ENCODE measurements at regions not wholly inside any gene's neighbourhood (a gene's known extent, or its start where the extent isn't known, plus 50 kb on each side); places are given as distances from the start of the nearest gene placed in this dataset.

GRCh38 chr12:24741216-24741615 is 207.7 kb downstream of the BCAT1 start:
- H3K4me3 ChIP-seq (ENCODE audit: low read depth, low read length, poor library complexity, severe bottlenecking) = no peak overlapping the region
- H3K9me2 ChIP-seq (ENCODE audit: low read depth, low read length) = no peaks in the 10 kb centered on the region
- no peaks in the 10 kb centered on the region for H3K27me3 ChIP-seq (ENCODE audit: insufficient read depth, low read length)
- H4K20me1 ChIP-seq (ENCODE audit: insufficient read depth, low read length) = no peaks in the 10 kb centered on the region
- H3K9me3 ChIP-seq (ENCODE audit: low read length) = no peaks in the 10 kb centered on the region
- no peak overlapping the region for H3K9ac ChIP-seq (ENCODE audit: low read length)
- H3F3A ChIP-seq (ENCODE audit: insufficient read depth, low read length) = no peaks in the 10 kb centered on the region
- H2AFZ ChIP-seq (ENCODE audit: low read length) = no peak overlapping the region
- H3K4me1 ChIP-seq (ENCODE audit: insufficient read depth, low read length, severe bottlenecking) = no peaks in the 10 kb centered on the region
- H3K27ac ChIP-seq (ENCODE audit: low read depth, low read length, poor library complexity, severe bottlenecking) = no peak overlapping the region
- H3K79me2 ChIP-seq (ENCODE audit: insufficient read depth, low read length) = no peaks in the 10 kb centered on the region
- H3K36me3 ChIP-seq (ENCODE audit: insufficient read depth, low read length) = no peaks in the 10 kb centered on the region
- TF ChIP-seq, protein P1, sequence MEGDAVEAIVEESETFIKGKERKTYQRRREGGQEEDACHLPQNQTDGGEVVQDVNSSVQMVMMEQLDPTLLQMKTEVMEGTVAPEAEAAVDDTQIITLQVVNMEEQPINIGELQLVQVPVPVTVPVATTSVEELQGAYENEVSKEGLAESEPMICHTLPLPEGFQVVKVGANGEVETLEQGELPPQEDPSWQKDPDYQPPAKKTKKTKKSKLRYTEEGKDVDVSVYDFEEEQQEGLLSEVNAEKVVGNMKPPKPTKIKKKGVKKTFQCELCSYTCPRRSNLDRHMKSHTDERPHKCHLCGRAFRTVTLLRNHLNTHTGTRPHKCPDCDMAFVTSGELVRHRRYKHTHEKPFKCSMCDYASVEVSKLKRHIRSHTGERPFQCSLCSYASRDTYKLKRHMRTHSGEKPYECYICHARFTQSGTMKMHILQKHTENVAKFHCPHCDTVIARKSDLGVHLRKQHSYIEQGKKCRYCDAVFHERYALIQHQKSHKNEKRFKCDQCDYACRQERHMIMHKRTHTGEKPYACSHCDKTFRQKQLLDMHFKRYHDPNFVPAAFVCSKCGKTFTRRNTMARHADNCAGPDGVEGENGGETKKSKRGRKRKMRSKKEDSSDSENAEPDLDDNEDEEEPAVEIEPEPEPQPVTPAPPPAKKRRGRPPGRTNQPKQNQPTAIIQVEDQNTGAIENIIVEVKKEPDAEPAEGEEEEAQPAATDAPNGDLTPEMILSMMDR (IDR thresholded peaks at IDR 0.05; ENCODE audit: low read length) = no peak
- no peak for TF ChIP-seq EZH2 (IDR thresholded peaks at IDR 0.05; ENCODE audit: borderline replicate concordance, low read length)
- H3K4me2 ChIP-seq (ENCODE audit: low read length) = no peak overlapping the region

GRCh38 chr12:24739106-24739779 is 209.7 kb downstream of the BCAT1 start:
- no peaks in the 10 kb centered on the region for H3K79me2 ChIP-seq (ENCODE audit: insufficient read depth, low read length)
- no peak overlapping the region for H3K9ac ChIP-seq (ENCODE audit: low read length)
- no peak overlapping the region for H3K4me3 ChIP-seq (ENCODE audit: low read depth, low read length, poor library complexity, severe bottlenecking)
- no peak overlapping the region for H3K27ac ChIP-seq (ENCODE audit: low read depth, low read length, poor library complexity, severe bottlenecking)
- no peaks in the 10 kb centered on the region for H3K9me2 ChIP-seq (ENCODE audit: low read depth, low read length)
- no peaks in the 10 kb centered on the region for H3K9me3 ChIP-seq (ENCODE audit: low read length)
- H3K36me3 ChIP-seq (ENCODE audit: insufficient read depth, low read length) = no peaks in the 10 kb centered on the region
- no peaks in the 10 kb centered on the region for H4K20me1 ChIP-seq (ENCODE audit: insufficient read depth, low read length)
- TF ChIP-seq EZH2 (IDR thresholded peaks at IDR 0.05; ENCODE audit: borderline replicate concordance, low read length) = no peak
- TF ChIP-seq, protein P1 (IDR thresholded peaks at IDR 0.05; ENCODE audit: low read length) = no peak
- H3K4me1 ChIP-seq (ENCODE audit: insufficient read depth, low read length, severe bottlenecking) = no peaks in the 10 kb centered on the region
- no peaks in the 10 kb centered on the region for H3F3A ChIP-seq (ENCODE audit: insufficient read depth, low read length)
- no peak overlapping the region for H2AFZ ChIP-seq (ENCODE audit: low read length)
- H3K27me3 ChIP-seq (ENCODE audit: insufficient read depth, low read length) = no peaks in the 10 kb centered on the region
- H3K4me2 ChIP-seq (ENCODE audit: low read length) = no peak overlapping the region

GRCh38 chr12:24738441-24738840 is 210.5 kb downstream of the BCAT1 start:
- Histone ChIP-seq H3K4me2 (ENCODE audit: low read length) (no peak overlapping the region), H3K9me3 (ENCODE audit: low read length) (no peaks in the 10 kb centered on the region), H4K20me1 (ENCODE audit: insufficient read depth, low read length) (no peaks in the 10 kb centered on the region), H3K79me2 (ENCODE audit: insufficient read depth, low read length) (no peaks in the 10 kb centered on the region), H3K9me2 (ENCODE audit: low read depth, low read length) (no peaks in the 10 kb centered on the region), H3K9ac (ENCODE audit: low read length) (no peak overlapping the region), H3K4me3 (ENCODE audit: low read depth, low read length, poor library complexity, severe bottlenecking) (no peak overlapping the region), H3K4me1 (ENCODE audit: insufficient read depth, low read length, severe bottlenecking) (no peaks in the 10 kb centered on the region), H3F3A (ENCODE audit: insufficient read depth, low read length) (no peaks in the 10 kb centered on the region), H3K27me3 (ENCODE audit: insufficient read depth, low read length) (no peaks in the 10 kb centered on the region), H2AFZ (ENCODE audit: low read length) (no peak overlapping the region), H3K36me3 (ENCODE audit: insufficient read depth, low read length) (no peaks in the 10 kb centered on the region), H3K27ac (ENCODE audit: low read depth, low read length, poor library complexity, severe bottlenecking) (no peak overlapping the region)
- TF ChIP-seq EZH2 (IDR thresholded peaks at IDR 0.05; ENCODE audit: borderline replicate concordance, low read length) = no peak
- TF ChIP-seq, protein P1 (IDR thresholded peaks at IDR 0.05; ENCODE audit: low read length) = no peak
